Left kidney (tissue), 1 donor: ENCODE measurements at regions not wholly inside any gene's neighbourhood (a gene's known extent, or its start where the extent isn't known, plus 50 kb on each side); places are given as distances from the start of the nearest gene placed in this dataset.
"Not testable (repeated sequence)": the region's sequence is repeated elsewhere in the genome, so short reads cannot be mapped to it uniquely, and the experiment has no call there.

Experiments used
- DNase-seq: peaks from one replicate; pipeline ENCODE4 v3.0.0-alpha.2; 2013

GRCh38 chr4:157781361-157781760, 391.5 kb downstream of the GASK1B start:
- no peak for DNase-seq

GRCh38 chr4:157779081-157779480, 393.7 kb downstream of the GASK1B start:
- no peak for DNase-seq

- DNase-seq, result no peak
Observed at GRCh38 chr4:157776930-157777528, 395.8 kb downstream of the GASK1B start.

- no peak for DNase-seq
Observed at GRCh38 chr4:157775971-157776370, 396.9 kb downstream of the GASK1B start.

GRCh38 chr4:157772907-157773306, 399.9 kb downstream of the GASK1B start:
- DNase-seq, result no peak

GRCh38 chr4:157768419-157768818, 404.4 kb downstream of the GASK1B start:
- DNase-seq, result no peak

GRCh38 chr4:157763490-157763889, 409.3 kb downstream of the GASK1B start:
- no peak for DNase-seq

GRCh38 chr4:157754410-157754809, 418.4 kb downstream of the GASK1B start:
- no peak for DNase-seq

- no peak for DNase-seq
Observed at GRCh38 chr4:157751631-157752030, 421.2 kb downstream of the GASK1B start.

- DNase-seq, result no peak
Observed at GRCh38 chr4:157741642-157742041, 431.2 kb downstream of the GASK1B start.

GRCh38 chr4:157739242-157739641, 433.6 kb downstream of the GASK1B start:
- no peak for DNase-seq

- no peak for DNase-seq
Observed at GRCh38 chr4:157728215-157728614, 444.6 kb downstream of the GASK1B start.

GRCh38 chr4:157727163-157727562, 445.7 kb downstream of the GASK1B start:
- DNase-seq, result no peak

- no peak for DNase-seq
Observed at GRCh38 chr4:157722146-157722545, 450.7 kb downstream of the GASK1B start.

GRCh38 chr4:157713342-157713741, 459.5 kb downstream of the GASK1B start:
- DNase-seq, result no peak

- DNase-seq, result no peak
Observed at GRCh38 chr4:157706155-157706554, 466.7 kb downstream of the GASK1B start.

- no peak for DNase-seq
Observed at GRCh38 chr4:157702831-157703230, 470.0 kb downstream of the GASK1B start.

GRCh38 chr4:157701695-157701994, 471.2 kb downstream of the GASK1B start:
- no peak for DNase-seq

GRCh38 chr4:157700898-157701694, 471.7 kb downstream of the GASK1B start:
- DNase-seq, result no peak

GRCh38 chr4:157689476-157689875, 468.9 kb downstream of the GRIA2 start:
- no peak for DNase-seq

- no peak for DNase-seq
Observed at GRCh38 chr4:157687971-157688370, 467.4 kb downstream of the GRIA2 start.

GRCh38 chr4:157679326-157679725, 458.8 kb downstream of the GRIA2 start:
- DNase-seq, result not testable (repeated sequence)

- no peak for DNase-seq
Observed at GRCh38 chr4:157678478-157678877, 457.9 kb downstream of the GRIA2 start.

- DNase-seq, result no peak
Observed at GRCh38 chr4:157674699-157675098, 454.2 kb downstream of the GRIA2 start.
